ENCODE measurements at regions not wholly inside any gene's neighbourhood (a gene's known extent, or its start where the extent isn't known, plus 50 kb on each side); places are given as distances from the start of the nearest gene placed in this dataset.

- TF ChIP-seq EZH2phosphoT487 (IDR thresholded peaks at IDR 0.05; ENCODE audit: insufficient read depth, low read depth) (no peak), EZH2 (IDR thresholded peaks at IDR 0.05; ENCODE audit: insufficient read depth, poor library complexity, severe bottlenecking) (no peak)
Observed at GRCh38 chr11:119864836-119865235, 135.8 kb upstream of the NECTIN1 start.

All from GM23248 (cell line).